ENCODE measurements at regions not wholly inside any gene's neighbourhood (a gene's known extent, or its start where the extent isn't known, plus 50 kb on each side); places are given as distances from the start of the nearest gene placed in this dataset.

DNA sequence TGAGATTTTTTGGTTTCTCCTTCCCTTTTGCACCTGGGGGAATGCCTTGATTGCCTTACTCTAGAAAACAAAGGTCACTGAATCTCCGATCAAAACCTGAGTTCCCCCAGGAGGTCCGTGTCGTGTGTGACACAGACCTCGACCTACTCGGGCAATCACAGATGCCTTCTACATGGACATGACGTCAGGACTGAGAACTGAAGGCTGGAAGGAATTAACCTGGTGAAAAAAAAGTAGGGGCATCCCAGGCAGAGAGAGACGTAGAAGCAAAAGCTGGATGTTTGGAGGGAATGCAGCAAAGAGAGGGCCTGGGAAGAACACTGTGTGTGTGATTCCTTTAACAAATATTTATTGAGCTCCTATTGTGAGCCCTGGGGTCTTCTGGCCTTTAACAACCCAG is 178.0 kb downstream of the PRDM2 start:
- Mint-ChIP-seq H3K4me3 (no peak overlapping the region), H3K27ac (no peak overlapping the region), H3K4me1 (peaks cover 5% of the 10 kb centered on the region), H3K9me3 (peaks cover 5% of the 10 kb centered on the region), H3K36me3 (ENCODE audit: low read depth) (no peaks in the 10 kb centered on the region), H3K27me3 (ENCODE audit: low read depth) (peaks cover 2% of the 10 kb centered on the region)
- TF ChIP-seq, protein P1, sequence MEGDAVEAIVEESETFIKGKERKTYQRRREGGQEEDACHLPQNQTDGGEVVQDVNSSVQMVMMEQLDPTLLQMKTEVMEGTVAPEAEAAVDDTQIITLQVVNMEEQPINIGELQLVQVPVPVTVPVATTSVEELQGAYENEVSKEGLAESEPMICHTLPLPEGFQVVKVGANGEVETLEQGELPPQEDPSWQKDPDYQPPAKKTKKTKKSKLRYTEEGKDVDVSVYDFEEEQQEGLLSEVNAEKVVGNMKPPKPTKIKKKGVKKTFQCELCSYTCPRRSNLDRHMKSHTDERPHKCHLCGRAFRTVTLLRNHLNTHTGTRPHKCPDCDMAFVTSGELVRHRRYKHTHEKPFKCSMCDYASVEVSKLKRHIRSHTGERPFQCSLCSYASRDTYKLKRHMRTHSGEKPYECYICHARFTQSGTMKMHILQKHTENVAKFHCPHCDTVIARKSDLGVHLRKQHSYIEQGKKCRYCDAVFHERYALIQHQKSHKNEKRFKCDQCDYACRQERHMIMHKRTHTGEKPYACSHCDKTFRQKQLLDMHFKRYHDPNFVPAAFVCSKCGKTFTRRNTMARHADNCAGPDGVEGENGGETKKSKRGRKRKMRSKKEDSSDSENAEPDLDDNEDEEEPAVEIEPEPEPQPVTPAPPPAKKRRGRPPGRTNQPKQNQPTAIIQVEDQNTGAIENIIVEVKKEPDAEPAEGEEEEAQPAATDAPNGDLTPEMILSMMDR (IDR thresholded peaks at IDR 0.05; ENCODE audit: unreplicated experiment in 3 of 3), result no peak

DNA sequence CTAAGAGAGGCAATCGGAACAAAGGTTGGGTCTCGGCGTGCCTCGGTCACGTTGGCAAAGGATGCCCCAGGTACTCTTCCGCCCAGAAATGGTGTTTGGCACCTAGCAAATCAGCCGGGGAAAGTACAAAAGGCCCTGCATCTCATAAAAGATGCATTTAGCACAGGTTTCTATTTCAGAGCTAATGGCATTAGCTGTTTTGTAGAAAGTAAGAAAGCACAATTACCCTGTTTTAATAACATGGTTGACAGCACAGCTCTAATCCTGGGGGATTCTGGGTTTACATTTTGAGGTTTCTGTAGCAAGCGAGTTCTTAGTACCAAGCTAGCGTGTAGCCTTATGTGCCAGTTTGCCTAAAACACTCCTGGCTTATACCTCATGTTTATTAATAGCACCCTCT is 178.5 kb downstream of the PRDM2 start:
- Mint-ChIP-seq H3K4me3 (no peak overlapping the region), H3K27ac (no peak overlapping the region), H3K9me3 (peaks cover 2% of the 10 kb centered on the region), H3K36me3 (ENCODE audit: low read depth) (no peaks in the 10 kb centered on the region), H3K27me3 (ENCODE audit: low read depth) (no peaks in the 10 kb centered on the region), H3K4me1 (peaks cover under 1% of the 10 kb centered on the region)
- TF ChIP-seq, protein P1 (IDR thresholded peaks at IDR 0.05; ENCODE audit: unreplicated experiment in 3 of 3), result no peak

DNA sequence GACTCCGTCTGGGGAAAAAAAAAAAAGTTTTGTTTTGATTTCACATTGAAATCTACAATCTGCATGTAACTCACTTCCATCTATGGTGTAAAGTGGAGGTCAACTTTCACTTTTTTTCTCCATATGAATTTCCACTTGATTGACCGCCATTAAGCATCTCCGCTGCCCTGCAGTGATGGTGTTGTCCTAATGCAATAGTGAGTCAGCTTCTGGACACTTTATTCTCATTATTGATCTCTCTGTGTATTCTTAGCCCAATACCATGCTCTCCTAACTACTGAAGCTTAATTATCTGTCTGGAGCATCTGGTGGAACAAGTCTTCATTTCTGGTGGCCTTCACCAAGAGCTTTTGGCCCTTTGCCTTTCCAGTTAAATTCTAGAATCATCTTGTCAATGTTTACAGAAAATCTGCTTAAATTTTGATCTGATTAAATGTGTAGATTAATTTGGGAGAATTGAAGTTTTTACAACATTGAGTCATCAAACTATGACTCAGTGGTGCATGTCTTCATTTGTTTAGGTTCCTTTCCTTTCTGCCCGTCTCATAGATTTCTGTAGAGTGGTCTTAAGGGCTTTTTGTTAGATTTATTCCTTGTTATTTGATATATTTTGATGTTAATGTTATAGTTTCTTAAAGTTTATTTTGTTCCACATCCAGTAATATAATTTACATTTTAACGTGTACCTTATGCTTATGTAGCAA is 181.5 kb downstream of the PRDM2 start:
- H3K36me3 Mint-ChIP-seq (ENCODE audit: low read depth), result no peaks in the 10 kb centered on the region
- H3K9me3 Mint-ChIP-seq, result no peaks in the 10 kb centered on the region
- TF ChIP-seq, protein P1 (IDR thresholded peaks at IDR 0.05; ENCODE audit: unreplicated experiment in 3 of 3), result no peak
- no peak overlapping the region for H3K4me3 Mint-ChIP-seq
- H3K27ac Mint-ChIP-seq, result no peak overlapping the region
- peaks cover 11% of the 10 kb centered on the region for H3K27me3 Mint-ChIP-seq (ENCODE audit: low read depth)
- H3K4me1 Mint-ChIP-seq, result no peaks in the 10 kb centered on the region

DNA sequence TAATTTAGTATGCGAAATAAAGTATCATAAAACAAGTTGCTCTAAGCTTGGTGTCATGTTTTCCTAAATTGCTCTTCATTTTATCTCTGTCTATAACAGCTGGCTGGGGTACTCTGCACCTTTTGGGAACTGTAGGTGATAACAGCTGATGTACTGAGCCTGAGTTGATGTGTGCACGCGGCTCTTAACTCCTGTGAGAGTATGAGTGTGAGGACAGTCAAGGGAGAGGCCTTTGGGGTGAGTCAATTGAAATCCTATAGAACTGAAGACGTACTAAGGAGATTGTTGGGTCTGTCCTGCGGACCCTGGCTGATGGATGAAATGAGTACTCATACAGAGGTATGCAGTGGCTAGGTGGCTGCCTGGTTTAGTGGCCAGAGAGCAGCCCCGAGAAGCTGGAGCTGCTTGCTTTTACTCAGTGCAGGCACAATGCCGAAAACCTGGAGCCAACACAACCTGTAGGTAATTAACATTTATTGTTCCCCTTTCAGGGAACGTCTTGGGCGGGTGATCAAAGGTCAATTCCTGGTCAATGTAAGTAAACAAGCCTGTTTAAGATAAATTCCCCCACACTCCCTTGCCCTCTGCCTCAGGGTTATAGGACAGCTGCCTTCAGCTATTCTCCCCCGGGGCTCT is 188.5 kb downstream of the PRDM2 start:
- Mint-ChIP-seq H3K36me3 (ENCODE audit: low read depth) (no peaks in the 10 kb centered on the region), H3K9me3 (peaks cover 3% of the 10 kb centered on the region), H3K4me1 (peaks cover 8% of the 10 kb centered on the region), H3K4me3 (no peak overlapping the region), H3K27ac (no peak overlapping the region), H3K27me3 (ENCODE audit: low read depth) (peaks cover 15% of the 10 kb centered on the region)
- TF ChIP-seq, protein P1 (IDR thresholded peaks at IDR 0.05; ENCODE audit: unreplicated experiment in 3 of 3), result no peak

DNA sequence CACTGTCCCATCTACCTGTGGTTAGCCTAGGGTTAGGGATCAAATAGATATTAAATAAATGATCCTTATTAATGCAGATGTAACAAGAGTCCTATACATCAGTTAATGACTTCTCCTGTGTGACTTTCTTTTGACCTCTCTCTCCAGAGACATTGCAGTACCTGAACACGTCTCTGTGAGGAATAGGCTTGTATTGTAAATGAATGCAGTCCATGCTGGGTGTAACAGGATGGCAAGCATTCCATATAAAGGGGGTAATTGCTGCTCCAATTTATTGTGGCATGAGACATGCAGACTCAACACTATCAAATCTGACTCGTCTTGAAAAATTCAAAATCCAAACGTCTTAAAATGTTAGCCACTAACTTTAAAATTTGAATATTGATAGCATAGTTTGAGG is 189.5 kb downstream of the PRDM2 start:
- peaks cover 3% of the 10 kb centered on the region for H3K9me3 Mint-ChIP-seq
- H3K36me3 Mint-ChIP-seq (ENCODE audit: low read depth), result no peaks in the 10 kb centered on the region
- H3K4me1 Mint-ChIP-seq, result peaks cover 10% of the 10 kb centered on the region
- TF ChIP-seq, protein P1 (IDR thresholded peaks at IDR 0.05; ENCODE audit: unreplicated experiment in 3 of 3), result no peak
- H3K4me3 Mint-ChIP-seq, result no peak overlapping the region
- H3K27ac Mint-ChIP-seq, result no peak overlapping the region
- peaks cover 21% of the 10 kb centered on the region for H3K27me3 Mint-ChIP-seq (ENCODE audit: low read depth)

DNA sequence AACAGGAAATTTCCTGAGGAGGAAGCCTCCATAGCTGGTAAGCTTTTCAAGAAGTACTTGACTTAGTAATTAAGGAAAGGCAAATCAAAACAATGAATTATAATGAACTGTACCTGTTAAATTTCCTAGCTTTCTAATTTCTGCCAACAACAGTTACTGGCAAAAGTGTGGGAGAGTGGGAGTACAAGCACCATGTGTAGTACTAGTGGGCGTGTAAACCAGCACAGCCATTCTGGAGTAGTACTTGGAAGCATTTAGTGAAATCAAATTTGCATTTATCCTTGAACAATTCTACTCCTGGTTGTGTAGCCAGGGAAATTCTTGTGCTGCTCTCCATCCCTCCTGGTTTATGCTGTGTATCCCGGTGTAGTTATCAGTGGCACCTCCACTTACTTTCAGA is 190.8 kb downstream of the PRDM2 start:
- Mint-ChIP-seq H3K27ac (no peak overlapping the region), H3K36me3 (ENCODE audit: low read depth) (no peaks in the 10 kb centered on the region), H3K4me1 (peaks cover 10% of the 10 kb centered on the region), H3K9me3 (peaks cover 3% of the 10 kb centered on the region), H3K4me3 (no peak overlapping the region), H3K27me3 (ENCODE audit: low read depth) (peaks cover 27% of the 10 kb centered on the region)
- TF ChIP-seq, protein P1 (IDR thresholded peaks at IDR 0.05; ENCODE audit: unreplicated experiment in 3 of 3), result no peak
